Right cardiac atrium (tissue), 5 donors: ENCODE measurements at regions not wholly inside any gene's neighbourhood (a gene's known extent, or its start where the extent isn't known, plus 50 kb on each side); places are given as distances from the start of the nearest gene placed in this dataset.

Experiments used
- ATAC-seq, 2 donors: fragments of 200-7000 bp; cut with Tn5 transposase; one replicate each; pipeline versions ENCODE4 v1.8.0 to v1.9.1; 2020; ENCODE audit warnings: moderate library complexity in 2 of 2, mild to moderate bottlenecking in 1 of 2
- DNase-seq, 3 donors: peaks; one replicate each; pipeline ENCODE4 v3.0.0-alpha.2; 2020
- H3K27ac ChIP-seq: one replicate; pipeline ENCODE4 v1.5.1; 2013; ENCODE audit warnings: mild to moderate bottlenecking, low read length, control low read depth, moderate library complexity
- H3K27me3 ChIP-seq: one replicate; pipeline ENCODE4 v1.6.1; 2013; ENCODE audit not compliant: control insufficient read depth, insufficient read depth
- H3K4me1 ChIP-seq: one replicate; pipeline ENCODE4 v1.6.1; 2013; ENCODE audit warnings: low read length; ENCODE audit not compliant: control insufficient read depth, insufficient read depth
- H3K4me3 ChIP-seq: one replicate; pipeline ENCODE4 v1.5.1; 2013; ENCODE audit warnings: low read length, control low read depth
- H3K9me3 ChIP-seq: one replicate; pipeline ENCODE4 v1.6.1; 2013; ENCODE audit warnings: low read length; ENCODE audit not compliant: control insufficient read depth
- WGBS: extraction: QIAGEN DNeasy Blood & Tissue Kit; methylation state at CpG from one replicate; pipeline ENCODE4 v1.1.7; 2013; 5-methylcytosine and 5-hydroxymethylcytosine counted together
- intact Hi-C, 4 donors: fragments of 100-400 bp; cut with DNase I; formaldehyde crosslinking; loops; one replicate each; pipeline versions ENCODE4 v1.11.0 to v1.14.0; 2022 to 2023
- donor health status: healthy with polysubstance abuse.
- donor health status: DM: no; HTN: yes; CAD: no.
- donor health status: DM: no; HTN: no; CAD: no.
- donor health status: DM: no; HTN: yes; CAD: no; lungs with severe emphysema.
- donor health status: DM: yes; HTN: yes; CAD: no.

DNA sequence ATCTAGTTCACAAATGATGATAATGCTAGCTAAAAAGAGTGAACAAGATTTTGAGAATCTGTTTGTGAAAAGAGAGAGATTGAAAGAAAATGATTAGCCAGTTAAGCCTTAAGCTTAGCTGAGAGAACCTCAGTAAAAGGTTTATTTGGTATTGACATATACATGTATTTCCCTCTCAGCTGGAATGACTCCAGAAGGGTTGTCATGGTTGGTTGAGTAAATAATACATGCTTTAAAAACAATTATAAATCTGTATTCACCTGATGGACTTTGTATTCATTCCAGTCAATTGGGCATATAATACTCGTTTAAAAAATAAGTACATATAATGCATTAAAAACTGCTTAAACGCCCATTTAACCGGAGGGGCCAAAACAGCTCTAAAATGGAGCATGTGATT lies 181.4 kb downstream of the GRB14 start:
- ATAC-seq (no peak), DNase-seq (no peak)
- WGBS, result 96% methylated on average over 3 of the region's 3 CpGs
- no peak overlapping the region for H3K4me3 ChIP-seq
- H3K27ac ChIP-seq, result no peak overlapping the region
- no peaks in the 10 kb centered on the region for H3K27me3 ChIP-seq
- intact Hi-C loops, result loop anchor here in 2 of 4 donors (10.0 kb wide), 2 partner anchors 1095 to 1245 kb away; no protein-coding TSS in a partner anchor
- H3K4me1 ChIP-seq, result no peaks in the 10 kb centered on the region
- no peaks in the 10 kb centered on the region for H3K9me3 ChIP-seq

GRCh38 chr2:164439235-164439634 lies 182.0 kb downstream of the GRB14 start:
- Histone ChIP-seq H3K27me3 (no peaks in the 10 kb centered on the region), H3K27ac (no peak overlapping the region), H3K9me3 (no peaks in the 10 kb centered on the region), H3K4me3 (no peak overlapping the region), H3K4me1 (no peaks in the 10 kb centered on the region)
- no peak for ATAC-seq
- intact Hi-C loops, result loop anchor here in 2 of 4 donors (10.0 kb wide), 2 partner anchors 1094 to 1244 kb away; no protein-coding TSS in a partner anchor
- DNase-seq, result no peak

DNA sequence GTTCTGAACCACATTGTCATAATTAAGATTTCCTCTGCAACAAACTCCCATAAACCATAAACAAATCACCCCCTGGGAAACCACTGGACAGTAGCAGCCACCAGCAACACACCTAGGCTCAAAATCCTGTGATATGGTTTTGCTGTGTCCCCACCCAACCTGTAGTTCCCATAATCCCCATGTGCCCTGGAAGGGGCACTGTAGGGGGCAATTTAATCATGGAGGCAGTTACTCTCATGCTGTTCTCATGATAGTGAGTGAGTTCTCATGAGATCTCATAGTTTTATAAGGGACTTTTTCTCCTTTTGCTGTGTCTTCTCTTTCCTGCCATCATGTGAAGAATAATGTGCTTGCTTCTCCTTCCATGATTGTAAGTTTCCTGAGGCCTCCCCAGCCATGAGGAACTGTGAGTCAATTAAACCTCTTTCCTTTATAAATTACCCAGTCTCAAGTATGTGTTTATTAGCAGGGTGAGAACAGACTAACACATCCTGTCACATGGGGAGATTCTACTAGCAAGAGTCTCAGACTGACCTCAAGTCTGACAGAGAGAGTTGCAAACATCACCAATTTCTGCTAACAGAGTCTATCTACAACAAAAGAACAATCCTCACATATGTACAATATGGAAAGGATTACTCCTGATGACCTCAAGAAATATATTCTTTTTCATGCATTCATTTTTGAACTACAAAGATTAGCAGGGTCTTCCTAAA lies 182.6 kb downstream of the GRB14 start:
- Histone ChIP-seq H3K27me3 (no peaks in the 10 kb centered on the region), H3K4me1 (no peaks in the 10 kb centered on the region), H3K4me3 (no peak overlapping the region), H3K27ac (no peak overlapping the region), H3K9me3 (no peaks in the 10 kb centered on the region)
- intact Hi-C loops, result loop anchor here in 2 of 4 donors (10.0 kb wide), 2 partner anchors 1094 to 1244 kb away; no protein-coding TSS in a partner anchor
- ATAC-seq (no peak), DNase-seq (no peak)

- intact Hi-C loops, result loop anchor here in 2 of 4 donors (10.0 kb wide), 2 partner anchors 1091 to 1241 kb away; no protein-coding TSS in a partner anchor
- Histone ChIP-seq H3K9me3 (no peaks in the 10 kb centered on the region), H3K4me3 (no peak overlapping the region), H3K4me1 (no peaks in the 10 kb centered on the region), H3K27ac (no peak overlapping the region), H3K27me3 (no peaks in the 10 kb centered on the region)
- WGBS, result 62% methylated on average over 3 of the region's 3 CpGs
- ATAC-seq (no peak), DNase-seq (no peak)
Measured at GRCh38 chr2:164436131-164436530, 185.2 kb downstream of the GRB14 start.

GRCh38 chr2:164430166-164430783 lies 191.0 kb downstream of the GRB14 start:
- no peak for ATAC-seq
- H3K27me3 ChIP-seq, result no peaks in the 10 kb centered on the region
- no peaks in the 10 kb centered on the region for H3K4me1 ChIP-seq
- no peak overlapping the region for H3K27ac ChIP-seq
- intact Hi-C loops, result loop anchor here in 3 of 4 donors (5.0 to 10.0 kb wide), 3 partner anchors 1085 to 1238 kb away; no protein-coding TSS in a partner anchor
- WGBS, result 55% methylated on average over 3 of the region's 3 CpGs
- no peak for DNase-seq
- H3K9me3 ChIP-seq, result no peaks in the 10 kb centered on the region
- no peak overlapping the region for H3K4me3 ChIP-seq

DNA sequence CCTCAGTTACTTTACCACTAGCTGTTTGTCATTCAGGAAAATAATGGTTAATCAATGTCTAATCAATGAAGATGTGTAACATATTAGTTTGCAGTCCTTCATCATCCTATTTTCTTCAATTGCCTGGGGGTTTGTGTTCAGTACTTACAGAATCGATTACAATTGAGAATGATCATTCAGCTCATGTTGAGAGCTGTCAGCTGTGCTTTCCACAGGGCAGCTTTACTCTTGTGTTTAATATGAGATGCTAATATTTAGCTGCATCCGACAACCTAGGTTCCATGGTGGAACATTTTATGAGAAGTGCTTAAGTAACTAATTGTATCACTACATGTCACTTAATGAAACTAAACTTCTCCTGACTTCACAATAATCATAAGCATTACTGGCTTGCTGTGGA lies 191.9 kb downstream of the GRB14 start:
- Histone ChIP-seq H3K27me3 (no peaks in the 10 kb centered on the region), H3K4me1 (no peaks in the 10 kb centered on the region), H3K4me3 (no peak overlapping the region), H3K9me3 (no peaks in the 10 kb centered on the region), H3K27ac (no peak overlapping the region)
- DNase-seq (no peak), ATAC-seq (no peak)
- WGBS, result 52% methylated on average over 2 of the region's 2 CpGs
- intact Hi-C loops, result loop anchor here in 1 of 4 donors (10.0 kb wide), 1 partner anchor 1085 kb away; no protein-coding TSS in a partner anchor

GRCh38 chr2:164427111-164427510 lies 194.2 kb downstream of the GRB14 start:
- intact Hi-C loops, result loop anchor here in 1 of 4 donors (10.0 kb wide), 1 partner anchor 1082 kb away; no protein-coding TSS in a partner anchor
- ATAC-seq, result no peak
- no peak overlapping the region for H3K4me3 ChIP-seq
- H3K9me3 ChIP-seq, result no peaks in the 10 kb centered on the region
- no peak overlapping the region for H3K27ac ChIP-seq
- H3K4me1 ChIP-seq, result no peaks in the 10 kb centered on the region
- 97% methylated on average over 7 of the region's 7 CpGs for WGBS
- no peak for DNase-seq
- H3K27me3 ChIP-seq, result no peaks in the 10 kb centered on the region

DNA sequence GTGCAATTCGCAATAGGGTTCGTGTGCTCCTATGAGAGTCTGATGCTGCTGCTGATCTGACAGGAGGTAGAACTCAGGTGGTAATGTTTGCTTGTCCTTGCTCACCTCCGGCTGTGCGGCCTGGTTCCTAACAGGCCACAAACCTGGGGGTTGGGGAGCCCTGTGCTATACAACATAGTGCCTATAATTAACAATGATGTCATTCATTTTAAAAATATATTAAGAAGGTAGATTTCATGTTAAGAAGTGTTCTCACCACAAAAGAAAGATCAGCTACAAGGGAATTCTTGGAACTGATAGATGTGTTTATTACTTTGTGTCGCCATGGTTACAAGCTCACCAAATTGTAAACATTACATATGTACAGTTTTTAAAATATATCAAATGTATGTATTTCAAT lies 200.5 kb downstream of the GRB14 start:
- ATAC-seq, result no peak

GRCh38 chr2:164412831-164413230 lies 208.5 kb downstream of the GRB14 start:
- intact Hi-C loops, result no loop called here
- Histone ChIP-seq H3K9me3 (no peaks in the 10 kb centered on the region), H3K4me1 (no peaks in the 10 kb centered on the region), H3K27ac (no peak overlapping the region), H3K4me3 (no peak overlapping the region), H3K27me3 (no peaks in the 10 kb centered on the region)
- 71% methylated on average over 2 of the region's 2 CpGs for WGBS
- ATAC-seq, result no peak
- no peak for DNase-seq

More for the DNA sequence above, 200.5 kb downstream of the GRB14 start:
- no peak overlapping the region for H3K27ac ChIP-seq
- H3K9me3 ChIP-seq, result no peaks in the 10 kb centered on the region
- H3K27me3 ChIP-seq, result no peaks in the 10 kb centered on the region
- WGBS, result 95% methylated on average over 5 of the region's 5 CpGs
- intact Hi-C loops, result loop anchor here in 1 of 4 donors (10.0 kb wide), 1 partner anchor 1076 kb away; no protein-coding TSS in a partner anchor
- no peak for DNase-seq
- H3K4me3 ChIP-seq, result no peak overlapping the region
- no peaks in the 10 kb centered on the region for H3K4me1 ChIP-seq

GRCh38 chr2:164389411-164389810 lies 231.9 kb downstream of the GRB14 start:
- ATAC-seq (no peak), DNase-seq (no peak)
- Histone ChIP-seq H3K4me3 (no peak overlapping the region), H3K4me1 (no peaks in the 10 kb centered on the region), H3K9me3 (no peaks in the 10 kb centered on the region), H3K27me3 (no peaks in the 10 kb centered on the region), H3K27ac (no peak overlapping the region)
- intact Hi-C loops, result no loop called here
- WGBS, result 92% methylated on average over 6 of the region's 6 CpGs

DNA sequence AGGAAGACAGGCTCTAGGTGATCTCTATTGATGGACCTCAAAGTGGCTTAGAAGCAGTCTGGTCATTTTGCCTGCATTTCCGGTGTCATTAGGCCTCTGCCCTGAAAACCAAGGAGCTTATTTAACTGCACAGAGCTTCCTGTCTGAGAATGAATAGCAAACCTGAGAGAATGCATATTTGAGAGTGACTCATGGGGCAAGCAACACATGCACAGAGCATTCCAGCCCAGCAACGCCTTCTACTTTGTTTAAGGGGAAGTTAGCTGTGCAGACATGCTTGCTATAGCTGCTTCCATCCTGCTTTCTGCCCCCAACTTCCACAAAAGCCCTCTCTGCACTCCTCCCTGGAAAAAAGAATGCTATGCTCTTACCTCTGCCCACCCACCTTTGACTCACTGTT lies 232.8 kb downstream of the GRB14 start:
- no peak for ATAC-seq
- intact Hi-C loops, result no loop called here
- Histone ChIP-seq H3K27me3 (no peaks in the 10 kb centered on the region), H3K27ac (no peak overlapping the region), H3K9me3 (no peaks in the 10 kb centered on the region), H3K4me3 (no peak overlapping the region), H3K4me1 (no peaks in the 10 kb centered on the region)
- no peak for DNase-seq
- WGBS, result 52% methylated on average over 2 of the region's 2 CpGs
